ENCODE measurements at regions not wholly inside any gene's neighbourhood (a gene's known extent, or its start where the extent isn't known, plus 50 kb on each side); places are given as distances from the start of the nearest gene placed in this dataset.
"Not testable (repeated sequence)": the region's sequence is repeated elsewhere in the genome, so short reads cannot be mapped to it uniquely, and the experiment has no call there.

DNA sequence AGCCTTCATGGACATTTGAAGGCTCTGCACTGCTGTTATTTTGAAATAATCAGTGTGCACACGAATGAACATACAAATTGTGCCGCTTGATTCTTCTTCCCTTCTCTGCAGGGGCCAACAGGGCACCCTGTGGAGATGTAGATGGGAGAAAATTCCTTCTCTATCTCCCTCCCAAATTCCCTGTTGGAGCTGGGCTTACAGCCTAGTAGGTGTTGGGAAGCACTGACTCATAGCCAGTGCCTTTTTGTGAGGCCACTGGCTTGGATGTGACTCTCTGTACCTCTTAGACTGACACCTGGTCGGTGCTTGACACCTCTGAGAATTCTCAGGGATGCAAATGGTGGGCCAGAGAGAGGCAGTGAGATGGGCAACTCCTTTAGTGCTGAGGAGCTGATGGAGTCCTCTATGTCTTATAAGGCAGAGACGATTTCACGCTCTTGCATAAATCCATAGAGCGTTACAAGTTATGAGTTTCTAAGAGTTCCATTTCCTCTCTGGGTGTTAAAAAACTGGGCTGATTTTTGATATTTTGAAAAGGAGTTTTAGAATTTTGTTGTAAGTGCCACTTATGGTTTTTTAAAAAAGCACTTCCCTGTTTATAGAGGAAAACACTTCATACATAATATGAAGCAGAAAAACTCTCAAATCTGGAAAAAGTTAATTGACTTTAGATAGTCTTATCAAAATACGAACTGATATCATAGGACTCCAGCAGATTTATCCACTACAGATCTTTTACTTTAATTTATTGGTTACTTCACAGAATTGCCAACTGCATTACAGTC lies 89.8 kb upstream of the MAP3K7 start:
- no peak for DNase-seq (ENCODE audit: low read depth in 2 of 3, low spot score in 1 of 3)

DNA sequence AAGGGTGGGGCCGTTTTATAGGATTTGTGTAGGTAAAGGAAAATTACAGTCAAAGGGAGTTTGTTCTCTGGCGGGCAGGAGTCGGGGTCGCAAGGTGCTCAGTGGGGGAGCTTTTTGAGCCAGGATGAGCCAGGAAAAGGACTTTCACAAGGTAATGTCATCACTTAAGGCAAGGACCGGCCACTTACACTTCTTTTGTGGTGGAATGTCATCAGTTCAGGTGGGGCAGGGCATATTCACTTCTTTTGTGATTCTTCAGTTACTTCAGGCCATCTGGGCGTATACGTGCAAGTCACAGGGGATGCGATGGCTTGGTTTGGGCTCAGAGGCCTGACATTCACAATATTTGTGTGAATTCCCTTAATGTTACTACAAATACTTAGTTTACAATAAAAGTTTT lies 88.2 kb upstream of the MAP3K7 start:
- not testable (repeated sequence) for DNase-seq (ENCODE audit: low read depth in 2 of 3, low spot score in 1 of 3)

DNA sequence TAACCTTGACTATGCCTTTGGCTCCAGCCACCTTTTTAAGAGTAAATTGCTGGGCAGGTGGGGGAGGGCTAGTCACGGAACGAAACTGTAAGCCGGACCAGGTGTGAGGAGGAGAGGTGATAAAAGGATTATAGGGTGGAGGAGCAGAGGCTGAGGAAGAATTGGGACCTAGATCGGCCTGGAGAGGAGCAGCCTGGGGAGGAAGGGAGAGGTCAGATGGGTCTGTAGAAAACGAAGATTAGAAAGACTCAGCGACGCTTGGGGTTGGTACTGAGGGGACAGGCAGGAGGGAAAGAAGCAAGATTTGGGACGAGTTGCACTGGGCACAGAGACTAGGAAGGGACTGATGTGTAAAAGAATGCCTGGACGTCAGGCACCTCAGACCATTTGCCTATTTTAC lies 87.2 kb upstream of the MAP3K7 start:
- not testable (repeated sequence) for DNase-seq (ENCODE audit: low read depth in 2 of 3, low spot score in 1 of 3)

DNA sequence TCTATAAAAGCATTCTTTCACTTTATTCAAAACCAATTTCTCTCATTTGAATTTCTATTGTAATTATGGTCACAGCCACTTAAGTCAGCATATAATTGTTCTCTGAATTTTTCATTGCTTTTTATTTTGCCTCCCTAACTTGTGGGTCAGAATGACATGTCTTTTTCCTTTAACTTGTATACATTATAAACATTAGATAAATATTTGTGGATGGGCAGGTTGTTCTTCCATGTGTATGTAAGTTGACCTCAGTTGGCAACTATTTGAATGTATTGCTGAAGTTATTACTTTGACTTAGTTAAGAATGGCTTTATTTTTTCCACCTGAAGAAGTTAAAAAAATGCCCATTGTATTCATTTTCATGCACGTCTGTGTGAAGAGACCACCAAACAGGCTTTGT lies 83.0 kb upstream of the MAP3K7 start:
- no peak for DNase-seq (ENCODE audit: low read depth in 2 of 3, low spot score in 1 of 3)

GRCh38 chr6:90669420-90669819 lies 82.5 kb upstream of the MAP3K7 start:
- DNase-seq (ENCODE audit: low read depth in 2 of 3, low spot score in 1 of 3): no peak

- DNase-seq (ENCODE audit: low read depth in 2 of 3, low spot score in 1 of 3): no peak
Measured at GRCh38 chr6:90668141-90668540, 81.3 kb upstream of the MAP3K7 start.

DNA sequence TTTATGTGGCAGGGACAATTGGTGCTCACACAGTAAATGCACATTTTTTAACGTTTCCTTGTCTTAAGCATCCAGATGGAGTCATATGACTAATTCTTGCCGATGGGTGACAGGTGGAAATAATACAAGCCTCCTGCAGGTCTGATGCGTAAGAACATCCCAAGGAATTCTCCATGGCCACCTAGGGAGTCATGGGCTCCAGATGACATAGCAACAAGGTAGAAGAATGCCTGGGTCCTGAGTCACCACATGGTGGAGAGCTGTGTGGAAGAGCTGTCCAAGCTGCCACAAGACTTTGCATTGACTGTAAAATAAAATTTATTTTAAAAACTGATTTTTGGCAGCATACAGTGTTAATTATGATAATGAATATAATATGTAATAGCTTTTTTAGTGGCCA lies 77.0 kb upstream of the MAP3K7 start:
- no peak for DNase-seq (ENCODE audit: low read depth in 2 of 3, low spot score in 1 of 3)

DNA sequence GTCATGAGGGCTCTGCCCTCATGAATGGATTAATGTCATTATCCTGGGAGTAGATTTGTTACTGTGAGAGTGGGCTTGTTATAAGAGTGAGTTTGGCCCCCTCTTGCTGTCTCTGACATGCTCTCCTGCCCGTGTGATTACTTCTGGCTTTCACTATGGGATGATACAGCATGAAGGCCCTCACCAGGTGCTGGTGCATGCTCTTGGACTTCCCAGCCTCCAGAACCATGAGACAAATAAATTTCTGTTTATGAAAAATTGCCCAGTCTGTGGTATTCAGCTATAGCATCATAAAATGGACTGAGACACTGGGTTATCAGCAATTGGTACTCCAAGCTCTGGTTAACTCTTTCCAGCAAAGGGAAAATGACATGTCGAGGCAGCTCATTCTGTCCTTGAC lies 76.2 kb upstream of the MAP3K7 start:
- DNase-seq (ENCODE audit: low read depth in 2 of 3, low spot score in 1 of 3): no peak

GRCh38 chr6:90660931-90661330 lies 74.1 kb upstream of the MAP3K7 start:
- no peak for DNase-seq (ENCODE audit: low read depth in 2 of 3, low spot score in 1 of 3)

DNA sequence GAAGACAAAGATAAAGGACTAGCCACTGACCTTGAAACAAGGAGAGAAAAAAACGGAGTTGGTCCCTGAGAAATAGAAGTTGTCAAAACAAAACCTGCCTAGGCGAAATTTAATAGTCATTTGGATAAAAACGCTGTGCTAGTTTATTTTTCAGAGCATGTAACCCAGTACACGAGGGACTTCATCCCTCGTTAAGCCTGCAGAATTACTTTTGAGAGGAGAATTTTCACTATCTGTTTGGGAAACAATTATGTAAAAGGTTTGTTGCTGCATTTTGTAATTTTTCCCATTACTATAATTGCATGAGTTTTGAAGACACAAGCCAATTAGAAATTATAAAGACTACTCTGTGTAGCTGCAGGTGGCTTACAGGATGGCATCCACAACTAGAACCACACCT lies 71.6 kb upstream of the MAP3K7 start:
- no peak for DNase-seq (ENCODE audit: low read depth in 2 of 3, low spot score in 1 of 3)

- DNase-seq (ENCODE audit: low read depth in 2 of 3, low spot score in 1 of 3): no peak
Measured at GRCh38 chr6:90656325-90656724, 69.5 kb upstream of the MAP3K7 start.

DNA sequence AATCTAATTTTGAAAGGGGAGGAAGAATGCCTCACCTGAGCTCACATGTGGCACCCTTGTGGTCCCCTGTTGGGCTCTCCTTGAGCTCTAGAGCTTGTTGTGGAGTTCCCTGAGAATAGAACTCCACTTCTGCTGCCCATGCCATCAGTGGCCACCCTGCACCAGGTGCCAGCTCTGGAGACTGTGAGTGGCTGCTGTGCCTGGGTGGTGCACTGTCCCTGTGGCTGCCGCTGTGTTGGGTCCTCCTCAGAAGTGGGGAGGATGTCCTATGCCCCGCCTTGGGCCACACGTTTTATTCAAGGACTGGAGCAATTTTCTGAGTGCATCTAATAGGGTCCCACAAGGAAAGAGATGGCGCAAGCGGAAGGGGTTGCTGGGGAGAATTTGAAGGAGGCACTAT lies 67.9 kb upstream of the MAP3K7 start:
- no peak for DNase-seq (ENCODE audit: low read depth in 2 of 3, low spot score in 1 of 3)

DNA sequence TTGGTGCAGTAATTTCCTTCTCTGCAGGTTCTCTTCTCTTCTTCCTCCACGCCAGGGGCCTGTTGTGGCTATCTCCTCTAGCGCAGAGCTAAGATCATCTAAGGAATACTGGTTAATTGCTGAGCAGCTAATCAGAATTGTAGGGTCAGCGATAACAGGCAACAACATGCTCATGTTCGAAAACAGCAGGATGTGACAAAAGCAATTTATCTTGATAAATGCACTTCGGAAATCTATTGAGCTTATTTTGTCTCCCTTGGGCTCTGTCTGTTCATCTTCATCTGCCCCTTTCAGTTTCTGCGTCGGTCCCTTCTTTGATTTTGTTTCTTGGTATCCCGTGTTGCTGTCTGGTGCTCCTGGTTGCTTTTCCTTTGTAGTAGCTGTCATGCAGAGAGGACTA lies 67.3 kb upstream of the MAP3K7 start:
- no peak for DNase-seq (ENCODE audit: low read depth in 2 of 3, low spot score in 1 of 3)

DNA sequence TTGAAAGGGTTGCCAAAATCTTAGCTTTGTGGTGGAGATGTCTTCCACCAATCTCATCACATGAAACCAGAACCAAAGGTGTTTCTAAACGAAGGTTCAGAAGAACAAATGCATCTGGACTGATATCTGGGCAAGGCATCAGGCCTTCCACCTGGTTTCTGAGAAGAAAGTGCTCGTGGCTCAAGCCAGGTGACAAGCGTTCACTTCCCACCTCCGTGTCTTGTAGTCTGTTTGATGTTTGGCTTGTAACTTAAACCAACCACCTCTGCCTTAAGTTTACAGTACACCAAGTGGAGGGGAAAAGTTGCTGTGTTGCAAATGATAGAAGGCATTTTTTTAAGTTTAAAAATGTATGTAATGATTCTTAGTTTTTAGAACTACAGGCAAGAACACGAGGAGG lies 66.9 kb upstream of the MAP3K7 start:
- DNase-seq (ENCODE audit: low read depth in 2 of 3, low spot score in 1 of 3): no peak

- no peak for DNase-seq (ENCODE audit: low read depth in 2 of 3, low spot score in 1 of 3)
Measured at GRCh38 chr6:90650041-90650940, 63.4 kb upstream of the MAP3K7 start.

GRCh38 chr6:90648873-90649272 lies 62.0 kb upstream of the MAP3K7 start:
- no peak for DNase-seq (ENCODE audit: low read depth in 2 of 3, low spot score in 1 of 3)

DNA sequence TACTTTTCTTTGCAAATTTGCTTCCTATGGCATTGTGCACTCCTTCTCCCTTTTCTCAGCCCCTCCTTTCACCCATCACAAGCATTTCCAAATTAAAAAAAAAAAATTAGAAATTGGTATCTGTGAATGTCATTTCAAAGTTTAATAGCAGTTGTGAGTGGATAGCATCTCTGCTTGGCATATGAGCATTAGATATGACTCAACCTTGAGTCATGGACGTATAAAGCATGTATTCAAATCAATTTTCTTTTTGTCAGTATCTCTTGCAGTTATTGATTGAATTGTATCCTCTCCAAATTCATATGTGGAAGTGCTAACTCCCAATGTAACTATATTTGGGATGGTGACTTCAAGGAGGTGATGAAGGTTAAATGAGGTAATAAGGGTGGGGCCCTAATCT lies 60.1 kb upstream of the MAP3K7 start:
- DNase-seq (ENCODE audit: low read depth in 2 of 3, low spot score in 1 of 3): no peak

GRCh38 chr6:90645634-90646033 lies 58.8 kb upstream of the MAP3K7 start:
- no peak for DNase-seq (ENCODE audit: low read depth in 2 of 3, low spot score in 1 of 3)

- DNase-seq (ENCODE audit: low read depth in 2 of 3, low spot score in 1 of 3): no peak
Measured at GRCh38 chr6:90644492-90644891, 57.6 kb upstream of the MAP3K7 start.

DNA sequence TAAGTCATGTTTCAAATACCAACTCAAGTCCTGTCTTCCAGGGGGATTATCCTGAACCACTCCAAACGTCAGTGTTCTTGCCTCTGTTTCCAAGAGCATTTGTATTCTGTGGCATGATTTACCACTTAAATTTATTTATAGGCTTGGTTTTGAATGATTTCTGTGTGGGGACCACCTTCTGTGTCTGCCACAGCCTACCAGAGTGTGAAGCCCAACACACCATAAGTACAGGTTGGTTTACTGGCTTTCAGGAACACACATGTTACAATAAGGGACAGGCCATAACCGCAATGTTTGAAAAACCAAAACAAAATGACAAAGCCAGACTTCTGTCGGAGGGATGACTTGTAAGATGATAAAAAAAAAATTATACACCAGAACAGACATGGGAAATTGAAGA lies 56.5 kb upstream of the MAP3K7 start:
- DNase-seq (ENCODE audit: low read depth in 2 of 3, low spot score in 1 of 3): no peak

DNA sequence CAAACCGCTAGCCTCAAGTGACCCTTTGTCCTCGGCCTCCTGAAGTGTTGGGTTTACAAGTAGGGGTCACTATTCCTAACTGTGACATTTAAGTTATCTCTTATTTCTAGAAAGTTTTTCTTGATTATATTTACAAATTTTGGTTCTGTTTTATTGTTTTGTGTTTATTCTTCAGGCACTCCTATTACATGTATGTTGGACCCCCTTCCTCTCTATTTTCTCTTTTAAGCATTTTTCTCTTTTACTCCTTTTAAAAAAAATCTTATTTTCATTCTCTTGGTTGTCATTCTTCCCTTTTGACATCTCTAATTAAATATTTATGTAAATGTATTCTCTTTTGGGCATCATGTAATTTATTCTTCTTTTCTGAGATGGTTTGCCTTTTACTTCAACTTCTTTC lies 50.4 kb upstream of the MAP3K7 start:
- no peak for DNase-seq (ENCODE audit: low read depth in 2 of 3, low spot score in 1 of 3)

Data from stimulated activated CD4-positive, alpha-beta T cell treated with anti-CD3 and anti-CD28 coated beads, Interleukin-12 subunit alpha, Interleukin-12 subunit beta, amount 100 ng/mL, for 48 hours (primary cell).